WTC11 (cell line): ENCODE measurements at regions not wholly inside any gene's neighbourhood (a gene's known extent, or its start where the extent isn't known, plus 50 kb on each side); places are given as distances from the start of the nearest gene placed in this dataset.

Experiments
- ATAC-seq: fragments of 200-7000 bp; cut with Tn5 transposase; 2 replicates; pipeline ENCODE4 v1.10.0; 2021; ENCODE audit warnings: mild to moderate bottlenecking, moderate library complexity
- CTCF ChIA-PET: fragments of 300-600 bp; sonication (Branson Sonifier 250); formaldehyde crosslinking; loops from one replicate; lab custom pipeline; 2021; ENCODE audit warnings: antibody characterized with exemption; lab: Charles Lee
- POLR2A ChIA-PET: fragments of 350-600 bp; sonication (Branson Sonifier 250); formaldehyde crosslinking; loops from one replicate; lab custom pipeline; 2021; ENCODE audit warnings: antibody characterized with exemption; lab: Charles Lee
- DNase-seq: peaks from one replicate; pipeline ENCODE4 v3.0.0; 2021; ENCODE audit warnings: low spot score
- H3K27ac Mint-ChIP-seq: 2 replicates; pipeline ENCODE4 v1.8.0; 2021; ENCODE audit warnings: mixed read lengths
- H3K27me3 Mint-ChIP-seq: 2 replicates; pipeline ENCODE4 v1.8.0; 2021; ENCODE audit warnings: low read depth, mild to moderate bottlenecking, moderate library complexity, mixed read lengths
- H3K36me3 Mint-ChIP-seq: 2 replicates; pipeline ENCODE4 v1.8.0; 2021; ENCODE audit warnings: mixed read lengths
- H3K4me1 Mint-ChIP-seq: 2 replicates; pipeline ENCODE4 v1.8.0; 2022; ENCODE audit warnings: mixed read lengths
- H3K4me3 Mint-ChIP-seq: 2 replicates; pipeline ENCODE4 v1.8.0; 2021; ENCODE audit warnings: mild to moderate bottlenecking, moderate library complexity, mixed read lengths
- H3K9me3 Mint-ChIP-seq: 2 replicates; pipeline ENCODE4 v1.8.0; 2021; ENCODE audit warnings: mixed read lengths
- AFF4 ChIP-seq: sonication (generic); formaldehyde crosslinking; IDR thresholded peaks from 2 replicates; pipeline ENCODE4 v1.8.1; 2023; ENCODE audit warnings: mild to moderate bottlenecking, missing genetic modification reagents, borderline replicate concordance
- EMX1 ChIP-seq: fragments of 250-450 bp; sonication (Bioruptor Pico); IDR thresholded peaks from 2 replicates; pipeline ENCODE4 v1.8.0; 2021; ENCODE audit warnings: mild to moderate bottlenecking
- IRF1 ChIP-seq: sonication (generic); formaldehyde crosslinking; IDR thresholded peaks from 2 replicates; pipeline ENCODE4 v1.8.0; 2023; ENCODE audit warnings: missing genetic modification reagents
- NFE2L1 ChIP-seq: sonication (generic); formaldehyde crosslinking; IDR thresholded peaks from 2 replicates; pipeline ENCODE4 v1.8.1; 2023; ENCODE audit warnings: missing genetic modification reagents
- NFYB ChIP-seq: sonication (generic); formaldehyde crosslinking; conservative IDR thresholded peaks from 2 replicates; pipeline ENCODE4 v1.8.0; 2022; ENCODE audit warnings: low read depth, missing genetic modification reagents
- NR3C1 ChIP-seq: sonication (generic); formaldehyde crosslinking; conservative IDR thresholded peaks from 2 replicates; pipeline ENCODE4 v1.8.1; 2023; ENCODE audit warnings: low read depth, mild to moderate bottlenecking, missing genetic modification reagents
- PRDM15 ChIP-seq: sonication (generic); formaldehyde crosslinking; IDR thresholded peaks from 2 replicates; pipeline ENCODE4 v1.8.0; 2022; ENCODE audit warnings: missing genetic modification reagents

- H3K4me3 Mint-ChIP-seq = no peak overlapping the region
- H3K36me3 Mint-ChIP-seq = no peaks in the 10 kb centered on the region
- DNase-seq (no peak), ATAC-seq (no peak)
- POLR2A ChIA-PET = no interaction called here
- no peaks in the 10 kb centered on the region for H3K27me3 Mint-ChIP-seq
- no peak overlapping the region for H3K27ac Mint-ChIP-seq
- TF ChIP-seq AFF4 (CRISPR knock-in tag) (no peak), NFE2L1 (no peak), IRF1 (CRISPR knock-in tag) (no peak)
- H3K4me1 Mint-ChIP-seq = peaks cover 12% of the 10 kb centered on the region
- CTCF ChIA-PET = no interaction called here
- no peaks in the 10 kb centered on the region for H3K9me3 Mint-ChIP-seq
These were observed 54.9 kb upstream of the ANTXR2 start for GRCh38 chr4:80127870-80128419.

DNA sequence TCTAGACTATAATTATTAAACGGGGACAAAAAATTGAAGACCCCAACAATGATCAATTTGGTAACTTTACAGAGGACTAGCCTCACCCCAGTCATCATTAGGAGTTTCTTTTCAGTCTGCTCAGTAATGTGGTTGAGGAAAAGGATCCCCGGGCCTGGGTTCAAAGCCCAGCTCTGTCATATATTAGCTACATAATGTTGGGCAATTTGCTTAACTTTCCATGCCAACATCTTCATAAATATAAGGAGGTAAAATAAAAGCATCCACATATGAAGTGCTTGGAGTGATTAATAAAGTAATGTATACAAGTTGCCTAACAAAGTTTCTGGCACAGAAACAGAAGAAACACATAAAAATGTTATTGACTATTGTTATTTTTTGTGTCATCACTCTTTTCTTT, 53.4 kb upstream of the ANTXR2 start:
- H3K27me3 Mint-ChIP-seq = no peaks in the 10 kb centered on the region
- H3K4me1 Mint-ChIP-seq = peaks cover 12% of the 10 kb centered on the region
- no peaks in the 10 kb centered on the region for H3K36me3 Mint-ChIP-seq
- no peak overlapping the region for H3K4me3 Mint-ChIP-seq
- H3K9me3 Mint-ChIP-seq = no peaks in the 10 kb centered on the region
- DNase-seq (no peak), ATAC-seq (no peak)
- no peak overlapping the region for H3K27ac Mint-ChIP-seq
- CTCF ChIA-PET = interaction anchor here (0.9 to 1.6 kb wide), 4 partner anchors 9 to 197 kb away, joined by 3 to 5 read pairs (median 4); no protein-coding TSS in a partner anchor
- POLR2A ChIA-PET = no interaction called here
- TF ChIP-seq PRDM15 (CRISPR knock-in tag) = no peak
- no peak for TF ChIP-seq EMX1 (CRISPR knock-in tag)
- TF ChIP-seq AFF4 (CRISPR knock-in tag) = no peak
- no peak for TF ChIP-seq NR3C1 (CRISPR knock-in tag)
- no peak for TF ChIP-seq NFYB (CRISPR knock-in tag)
